DMS 273 treated with DMSO at 0.1 percent for 48 hours (cell line): ENCODE measurements at regions not wholly inside any gene's neighbourhood (a gene's known extent, or its start where the extent isn't known, plus 50 kb on each side); places are given as distances from the start of the nearest gene placed in this dataset.

Source experiments
- DNase-seq: peaks from one replicate; lab custom pipeline; 2025; lab: John Stamatoyannopoulos, UW

GRCh38 chr2:220628252-220628651, 943.9 kb downstream of the EPHA4 start:
- DNase-seq = no peak

DNA sequence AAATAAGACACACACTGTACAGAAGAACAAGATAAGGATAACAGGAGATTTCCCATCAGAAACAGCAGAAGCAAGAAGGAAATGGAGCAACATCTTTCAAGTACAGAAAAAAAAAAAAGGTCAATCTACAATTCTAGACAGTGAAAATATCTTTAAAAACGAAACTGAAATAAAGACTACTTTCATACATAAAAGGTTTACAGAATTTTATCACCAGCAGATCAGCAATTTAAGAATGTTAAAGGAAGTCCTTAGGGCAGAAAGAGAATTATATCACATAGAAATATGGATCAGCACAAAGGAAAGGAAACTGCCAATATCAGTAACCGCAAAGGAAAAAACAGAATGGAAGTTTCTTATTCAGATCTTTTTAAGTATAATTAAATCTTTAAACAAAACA, 931.0 kb downstream of the EPHA4 start:
- DNase-seq = no peak

GRCh38 chr2:220646424-220646823, 925.7 kb downstream of the EPHA4 start:
- DNase-seq = no peak

DNA sequence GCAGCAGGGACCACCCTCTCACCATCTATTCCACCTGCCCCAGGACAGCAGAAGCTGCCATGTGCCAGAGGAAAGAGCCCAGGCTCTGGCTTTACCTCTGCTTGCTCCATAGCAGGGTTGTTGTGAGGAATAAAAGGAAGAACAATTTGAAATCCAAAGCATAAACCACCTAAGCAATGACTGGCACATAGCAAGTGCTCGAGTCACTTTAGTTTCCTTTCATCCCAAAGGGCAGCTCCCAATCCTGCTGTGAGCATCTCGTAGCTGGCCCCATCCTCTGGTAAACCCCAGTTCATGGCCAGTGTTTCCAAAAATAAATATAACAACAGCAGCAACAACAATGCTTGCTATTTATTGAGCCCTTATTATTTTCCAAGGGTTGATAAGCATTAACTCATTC, 923.5 kb downstream of the EPHA4 start:
- DNase-seq = no peak

DNA sequence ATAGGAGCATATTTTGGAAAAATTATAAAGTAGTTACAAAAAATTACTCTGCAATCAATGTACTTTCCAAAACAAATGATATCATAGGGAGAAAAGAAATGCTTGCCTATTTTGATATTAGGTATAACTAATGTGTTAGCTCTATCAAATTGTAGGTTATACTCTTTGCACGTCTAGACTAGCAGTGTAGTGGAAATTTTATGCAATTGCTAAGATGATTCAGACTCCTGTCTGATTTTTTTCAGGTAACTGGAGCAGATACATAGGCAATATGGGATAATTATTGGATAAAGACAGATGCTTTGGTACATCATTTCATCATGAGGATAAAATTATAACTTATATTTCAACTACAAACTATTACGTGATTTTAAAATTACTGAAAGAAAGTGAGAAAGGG, 918.3 kb downstream of the EPHA4 start:
- DNase-seq = no peak

DNA sequence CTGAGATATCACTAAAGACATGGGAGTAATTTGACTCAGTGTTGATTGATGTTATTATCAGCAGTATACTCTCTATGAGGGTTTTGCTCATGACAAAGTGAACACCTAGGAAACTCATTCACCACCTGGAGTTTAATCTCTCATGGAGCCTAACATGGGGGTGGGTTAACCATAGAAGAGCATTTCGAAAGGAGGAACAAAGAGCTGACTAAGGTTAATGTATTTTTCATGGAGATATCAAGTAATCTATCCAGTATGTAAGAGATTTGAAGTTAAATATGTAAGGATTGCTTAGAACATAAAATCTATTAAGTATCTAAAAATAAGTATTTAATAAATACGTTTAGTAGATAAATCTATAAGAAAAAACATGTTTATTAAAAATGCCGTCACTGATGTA, 917.8 kb downstream of the EPHA4 start:
- DNase-seq = no peak

DNA sequence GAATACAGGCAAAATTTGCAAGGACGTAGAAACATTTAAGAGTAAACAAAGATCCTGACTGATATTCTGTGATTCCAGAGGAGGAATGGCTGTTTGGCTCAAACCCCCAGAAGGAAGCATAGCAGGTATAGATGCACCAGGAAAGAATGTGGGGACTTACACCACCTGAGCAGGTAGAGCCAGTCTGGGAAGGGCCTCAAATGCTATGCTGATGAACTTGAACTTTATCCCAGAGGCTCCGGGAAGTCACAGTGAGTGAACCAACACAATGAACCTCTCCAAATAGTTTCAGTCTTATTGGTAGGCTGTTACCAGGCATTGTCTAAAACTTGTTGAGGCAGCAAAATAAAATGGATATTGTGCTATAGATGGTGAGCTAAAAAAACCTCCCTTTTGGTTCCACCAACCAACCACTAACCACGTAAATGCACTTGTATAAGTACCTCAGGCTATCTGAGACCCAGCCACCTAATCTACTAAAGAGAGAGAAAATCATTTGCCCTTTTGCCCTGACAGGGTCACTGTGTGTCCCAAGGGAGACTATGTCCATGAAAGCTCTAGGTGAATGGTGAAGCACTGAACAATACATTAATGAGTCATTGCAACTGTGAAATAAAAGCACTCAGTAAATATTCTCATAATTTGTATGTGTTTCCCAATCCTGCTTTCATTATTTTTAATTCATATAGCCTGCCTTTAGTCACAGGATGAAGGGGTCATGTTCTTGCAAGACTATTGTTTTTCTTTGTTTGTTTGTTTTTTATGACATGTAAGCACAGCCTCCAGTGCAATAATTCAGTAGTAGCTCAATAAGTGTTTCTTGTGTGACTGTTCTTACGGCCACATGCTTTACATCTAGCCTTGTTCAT, 911.6 kb downstream of the EPHA4 start:
- DNase-seq = no peak

- DNase-seq = peak; percentile 19
Observed at GRCh38 chr2:220662431-220662830, 909.7 kb downstream of the EPHA4 start.

DNA sequence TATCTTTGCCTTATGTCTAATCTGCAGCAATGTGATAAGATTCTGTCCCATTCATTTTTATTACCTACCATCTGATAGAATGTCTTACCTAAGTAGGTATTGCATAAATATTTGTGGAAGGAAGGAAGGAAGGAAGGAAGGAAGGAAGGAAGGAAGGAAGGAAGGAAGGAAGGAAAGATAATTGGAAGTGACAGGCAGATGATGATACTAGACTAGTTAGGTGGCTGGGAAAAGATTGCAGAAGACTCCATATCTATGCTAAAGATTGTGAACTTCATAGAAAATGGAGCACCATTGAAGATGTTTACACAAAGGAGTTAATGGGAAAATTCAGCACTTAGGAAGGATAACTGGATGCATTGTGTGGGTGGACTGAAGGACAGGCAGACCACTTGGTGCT, 909.0 kb downstream of the EPHA4 start:
- DNase-seq = no peak

GRCh38 chr2:220664272-220665107, 907.6 kb downstream of the EPHA4 start:
- no peak for DNase-seq

DNA sequence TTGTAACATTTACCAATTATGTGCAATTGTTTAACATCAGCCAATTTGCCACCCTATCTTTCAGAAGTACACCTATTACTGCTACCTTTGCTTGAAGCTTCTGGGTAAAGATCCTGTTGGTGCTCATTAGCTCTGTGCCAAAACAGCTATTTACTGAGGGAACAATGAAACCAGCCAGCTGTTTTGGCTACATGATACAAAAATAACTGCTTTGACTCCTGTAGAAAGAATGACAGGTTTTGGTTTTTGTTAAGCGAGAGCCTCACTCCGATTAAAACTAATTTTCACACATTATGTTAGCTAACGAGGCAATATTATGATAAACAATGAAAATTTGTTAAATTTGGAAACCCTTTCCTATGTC, 907.0 kb downstream of the EPHA4 start:
- DNase-seq = no peak

DNA sequence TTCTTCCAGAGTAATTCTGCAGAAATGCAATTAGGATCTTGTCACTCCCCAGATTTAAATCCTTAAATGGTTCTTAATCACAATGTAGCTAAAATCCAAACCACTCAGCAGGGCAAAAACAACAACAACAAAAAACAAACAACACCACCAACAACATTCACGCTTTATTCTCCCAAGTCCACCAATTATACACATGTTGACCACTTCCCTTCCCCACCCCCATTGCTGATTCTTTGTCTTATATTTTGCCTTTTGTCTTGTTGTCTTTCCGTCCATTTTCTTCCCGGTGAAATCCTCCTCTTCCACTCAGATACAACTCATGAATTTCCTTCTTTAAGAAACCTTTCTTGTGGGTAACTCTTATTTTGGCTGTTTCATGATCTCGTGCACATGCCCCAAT, 902.8 kb downstream of the EPHA4 start:
- DNase-seq = no peak

DNA sequence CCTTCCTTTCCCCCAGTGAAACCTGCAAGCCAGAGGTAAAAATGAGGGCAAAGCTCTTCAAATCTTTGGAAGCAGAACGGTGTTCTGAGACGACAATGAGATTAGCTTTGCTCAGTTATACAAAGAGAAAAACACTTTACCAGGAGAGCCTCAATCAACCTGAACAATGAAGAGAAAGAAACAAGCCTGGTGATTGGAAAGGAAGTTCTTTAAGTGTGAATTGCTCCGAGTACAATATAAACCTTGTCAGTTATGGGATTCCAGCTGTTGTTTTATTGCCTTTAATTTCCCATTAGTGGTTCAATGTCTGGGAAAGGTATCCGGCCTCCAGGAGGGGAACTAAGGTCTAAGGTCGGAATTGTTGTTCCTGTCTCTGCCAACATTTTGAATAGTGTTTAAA, 901.6 kb downstream of the EPHA4 start:
- DNase-seq = no peak

- DNase-seq = no peak
Observed at GRCh38 chr2:220673151-220673874, 898.8 kb downstream of the EPHA4 start.

DNA sequence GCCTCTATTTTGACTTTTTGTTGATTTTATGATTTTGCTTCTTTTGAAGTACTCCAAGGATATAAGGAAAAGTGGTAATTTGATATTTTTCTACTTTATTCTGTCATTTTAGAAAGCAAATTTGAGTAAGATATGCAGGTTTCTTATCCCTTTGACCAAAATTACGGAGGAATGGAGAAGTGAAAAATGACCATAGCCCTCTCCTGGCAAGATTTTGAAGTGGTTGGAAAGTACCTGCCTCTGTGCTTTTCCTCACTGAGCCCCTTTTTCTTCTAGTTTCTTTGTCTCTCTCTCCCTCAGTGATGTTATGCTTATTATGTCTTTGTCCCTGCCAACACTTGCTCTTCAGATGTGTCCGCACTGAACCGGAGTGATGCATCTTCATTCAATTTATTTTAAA, 898.1 kb downstream of the EPHA4 start:
- DNase-seq = no peak

DNA sequence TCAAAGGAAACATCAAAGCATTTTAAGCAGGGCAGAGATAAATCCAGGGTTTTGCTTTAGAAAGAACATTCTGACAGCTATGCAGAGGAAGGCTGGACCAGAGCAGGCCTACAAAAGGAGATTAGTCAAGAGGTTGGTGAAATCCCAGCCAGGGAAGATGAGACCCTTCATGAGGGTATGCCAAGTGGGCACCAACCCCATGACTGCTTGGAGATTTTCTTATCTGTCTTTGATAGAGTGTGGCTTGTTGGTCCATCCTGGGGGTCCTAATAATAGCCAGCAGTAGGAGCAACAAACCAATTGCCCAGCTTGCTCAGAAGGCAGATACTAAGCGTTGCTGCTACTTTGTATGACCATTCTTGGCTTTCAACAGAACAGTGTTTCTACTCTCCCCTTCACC, 895.4 kb downstream of the EPHA4 start:
- DNase-seq = no peak

GRCh38 chr2:220678943-220679342, 893.2 kb downstream of the EPHA4 start:
- DNase-seq = no peak

- no peak for DNase-seq
Observed at GRCh38 chr2:220682616-220683015, 889.5 kb downstream of the EPHA4 start.

GRCh38 chr2:220684099-220684498, 888.0 kb downstream of the EPHA4 start:
- DNase-seq = no peak

GRCh38 chr2:220687231-220687843, 884.8 kb downstream of the EPHA4 start:
- no peak for DNase-seq

DNA sequence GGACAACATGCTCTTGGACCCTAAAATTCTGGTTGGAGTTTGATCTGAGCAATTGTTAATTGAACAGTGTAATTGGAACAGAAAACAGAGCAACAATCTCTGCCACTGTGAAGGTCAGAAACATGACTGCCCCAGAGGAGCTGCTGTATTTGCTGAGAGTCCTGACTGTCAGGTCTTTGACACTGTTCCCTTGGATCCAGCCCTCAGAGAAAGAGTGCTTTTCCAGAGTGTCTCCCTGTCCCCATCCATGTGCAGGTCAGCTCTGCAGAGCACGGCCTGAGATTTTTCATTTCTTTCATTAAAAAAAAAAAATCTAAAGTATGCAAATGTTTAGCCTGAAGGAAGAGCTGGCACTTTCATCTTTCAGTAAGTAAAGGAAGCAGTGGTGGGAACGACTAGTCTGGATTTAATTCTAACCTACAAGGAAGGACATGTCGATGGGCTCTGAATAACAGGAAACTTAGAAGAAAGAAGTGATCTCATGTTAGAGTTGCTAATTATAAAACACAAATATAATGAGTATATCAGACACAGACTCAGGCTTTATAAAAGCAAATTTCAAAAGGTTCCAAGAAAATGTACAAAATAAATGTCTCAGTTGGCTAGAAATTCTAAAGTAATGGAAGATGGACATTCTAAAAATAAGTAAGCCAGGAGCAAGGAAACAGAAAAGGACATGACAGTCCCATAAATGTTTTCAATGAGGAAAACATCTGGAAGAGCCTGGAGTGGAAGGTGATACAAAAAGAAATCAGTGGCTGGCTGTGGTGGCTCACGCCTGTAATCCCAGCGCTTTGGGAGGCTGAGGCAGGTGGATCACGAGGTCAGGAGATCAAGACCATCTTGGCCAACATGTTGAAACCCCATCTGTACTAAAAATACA, 876.5 kb downstream of the EPHA4 start:
- DNase-seq = no peak
